ENCODE measurements at regions not wholly inside any gene's neighbourhood (a gene's known extent, or its start where the extent isn't known, plus 50 kb on each side); places are given as distances from the start of the nearest gene placed in this dataset.

- TF ChIP-seq CTCF (IDR thresholded peaks at IDR 0.05) (no peak), MAX (IDR thresholded peaks at IDR 0.05) (no peak), HOXB13 (CRISPR knock-in tag; IDR thresholded peaks at IDR 0.05; ENCODE audit: low read depth) (no peak), ELK1 (IDR thresholded peaks at IDR 0.05; ENCODE audit: low read depth, low read length) (no peak), MAZ (IDR thresholded peaks at IDR 0.05; ENCODE audit: borderline replicate concordance, low read depth, low read length) (no peak), FOXS1 (CRISPR knock-in tag; IDR thresholded peaks at IDR 0.05) (no peak), JUNB (IDR thresholded peaks at IDR 0.05) (no peak), KDM5A (IDR thresholded peaks at IDR 0.05) (no peak), RAD21 (conservative IDR thresholded peaks at IDR 0.05 in 1 of 2, IDR thresholded peaks at IDR 0.05 in 1 of 2) (no peak), POLR2A (IDR thresholded peaks at IDR 0.05; ENCODE audit: low read length) (no peak), CBX8 (IDR thresholded peaks at IDR 0.05) (no peak), CHD2 (IDR thresholded peaks at IDR 0.05; ENCODE audit: low read length, partially characterized antibody) (no peak)
These were observed 864.2 kb downstream of the TRHDE start for GRCh38 chr12:73136386-73136785.

Measured in A549 (cell line).